ENCODE measurements at regions not wholly inside any gene's neighbourhood (a gene's known extent, or its start where the extent isn't known, plus 50 kb on each side); places are given as distances from the start of the nearest gene placed in this dataset.

GRCh38 chrX:109283870-109284269 lies 198.0 kb downstream of the GUCY2F start:
- Histone ChIP-seq H3K27me3 (no peaks in the 10 kb centered on the region), H3K9me3 (no peaks in the 10 kb centered on the region), H3K4me1 (no peaks in the 10 kb centered on the region), H3K36me3 (no peaks in the 10 kb centered on the region), H3K27ac (no peak overlapping the region), H3K4me3 (no peak overlapping the region)
- ATAC-seq: no peak
- TF ChIP-seq CTCF (IDR thresholded peaks at IDR 0.05): no peak
- DNase-seq: no peak
- intact Hi-C loops (cut with DNase I): no loop called here

DNA sequence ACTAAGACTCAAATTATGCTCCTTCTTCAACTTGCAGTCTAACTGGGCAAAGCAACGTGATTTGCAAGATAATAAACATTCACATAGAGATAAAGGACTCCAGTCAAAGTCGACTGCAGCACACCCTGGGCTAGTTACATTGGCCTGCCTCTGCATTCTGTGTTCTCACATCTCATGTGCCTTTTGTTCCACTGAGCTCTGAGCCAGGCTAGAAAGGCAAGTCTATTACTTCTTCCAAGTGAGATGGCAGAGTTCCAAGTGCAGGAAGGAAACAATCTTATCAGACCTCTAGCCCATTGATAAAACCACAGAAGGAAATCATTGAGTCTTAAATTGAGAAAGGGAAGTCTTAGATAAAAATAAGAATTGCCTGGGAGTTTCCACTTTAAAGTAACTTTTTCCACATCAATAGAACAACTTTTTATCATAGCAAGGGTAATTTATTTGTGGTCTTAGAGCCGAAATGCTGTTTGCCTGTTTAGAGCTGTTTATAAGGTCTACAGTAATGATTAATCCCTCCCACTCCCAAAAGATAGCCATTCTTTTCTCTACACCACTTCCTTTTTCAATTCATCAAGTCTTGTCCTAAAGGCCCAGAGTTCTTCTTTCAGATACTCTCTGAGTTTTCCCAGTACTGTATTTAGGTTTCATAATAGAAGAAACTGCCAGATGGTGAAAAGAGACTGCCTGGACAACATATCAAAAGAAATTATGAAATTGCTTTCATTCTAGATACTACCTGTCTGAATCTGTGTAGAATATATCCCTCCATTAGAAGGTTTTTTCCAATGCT lies 200.2 kb downstream of the GUCY2F start:
- ATAC-seq: no peak

DNA sequence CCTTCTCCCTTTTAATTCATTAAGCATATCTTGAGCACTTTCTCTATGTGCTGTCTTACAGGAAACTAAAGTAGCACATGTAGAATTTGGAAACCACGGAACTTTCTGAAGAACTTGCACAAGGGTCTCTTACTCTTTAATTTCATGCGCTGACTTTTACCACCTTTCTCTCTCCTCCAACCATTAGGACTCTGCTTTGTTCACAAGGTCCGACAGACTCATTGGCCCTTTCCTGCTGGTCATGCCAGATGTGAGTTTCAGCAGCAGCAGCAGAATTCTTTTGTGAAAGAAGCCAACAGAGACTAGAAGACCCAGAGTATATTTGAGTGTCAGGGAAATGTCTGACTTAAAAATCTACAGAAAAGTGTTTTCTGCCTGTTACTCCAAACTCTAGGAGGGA lies 207.1 kb downstream of the GUCY2F start:
- no peaks in the 10 kb centered on the region for H3K36me3 ChIP-seq
- ATAC-seq (no peak), DNase-seq (no peak)
- intact Hi-C loops (cut with DNase I): no loop called here
- H3K27ac ChIP-seq: no peak overlapping the region
- H3K4me1 ChIP-seq: no peaks in the 10 kb centered on the region
- no peak for TF ChIP-seq CTCF (IDR thresholded peaks at IDR 0.05)
- H3K27me3 ChIP-seq: no peaks in the 10 kb centered on the region
- H3K9me3 ChIP-seq: no peaks in the 10 kb centered on the region
- H3K4me3 ChIP-seq: no peak overlapping the region

More for the DNA sequence above, 200.2 kb downstream of the GUCY2F start:
- DNase-seq: no peak
- Histone ChIP-seq H3K4me1 (no peaks in the 10 kb centered on the region), H3K4me3 (no peak overlapping the region), H3K27me3 (no peaks in the 10 kb centered on the region), H3K9me3 (no peaks in the 10 kb centered on the region), H3K36me3 (no peaks in the 10 kb centered on the region), H3K27ac (no peak overlapping the region)
- no peak for TF ChIP-seq CTCF (IDR thresholded peaks at IDR 0.05)
- intact Hi-C loops (cut with DNase I): no loop called here

GRCh38 chrX:109270580-109271484 lies 211.1 kb downstream of the GUCY2F start:
- Histone ChIP-seq H3K27me3 (no peaks in the 10 kb centered on the region), H3K4me1 (no peaks in the 10 kb centered on the region), H3K36me3 (no peaks in the 10 kb centered on the region), H3K9me3 (no peaks in the 10 kb centered on the region), H3K4me3 (no peak overlapping the region), H3K27ac (no peak overlapping the region)
- intact Hi-C loops (cut with DNase I): no loop called here
- TF ChIP-seq CTCF (IDR thresholded peaks at IDR 0.05): no peak
- peak; percentile 71 for ATAC-seq
- DNase-seq: peak; percentile 64

- intact Hi-C loops (cut with DNase I): no loop called here
- Histone ChIP-seq H3K9me3 (no peaks in the 10 kb centered on the region), H3K36me3 (no peaks in the 10 kb centered on the region), H3K27ac (no peak overlapping the region), H3K4me1 (no peaks in the 10 kb centered on the region), H3K4me3 (no peak overlapping the region), H3K27me3 (no peaks in the 10 kb centered on the region)
- TF ChIP-seq CTCF (IDR thresholded peaks at IDR 0.05): no peak
- ATAC-seq (no peak), DNase-seq (no peak)
These were observed 213.5 kb downstream of the GUCY2F start for GRCh38 chrX:109268340-109268739.
